Neural cell (in vitro differentiated cells): ENCODE measurements at regions not wholly inside any gene's neighbourhood (a gene's known extent, or its start where the extent isn't known, plus 50 kb on each side); places are given as distances from the start of the nearest gene placed in this dataset.

Experiments used
- EP300 ChIP-seq: fragments of 450-650 bp; conservative IDR thresholded peaks from 2 replicates; pipeline ENCODE4 v1.6.1; 2014; ENCODE audit warnings: antibody characterized with exemption, mild to moderate bottlenecking, moderate library complexity; ENCODE audit not compliant: poor library complexity, severe bottlenecking
- EZH2 ChIP-seq: fragments of 200-600, 300-800 bp; shearing (Covaris generic), sonication (generic); IDR thresholded peaks from 2 replicates; pipeline ENCODE4 v1.6.1; 2014; ENCODE audit warnings: antibody characterized with exemption, low read length, borderline replicate concordance, mild to moderate bottlenecking; ENCODE audit not compliant: insufficient read depth, poor library complexity, severe bottlenecking
- RAD21 ChIP-seq: fragments of 450-650 bp; conservative IDR thresholded peaks from 2 replicates; pipeline ENCODE4 v1.6.1; 2014; ENCODE audit warnings: antibody characterized with exemption, mild to moderate bottlenecking, moderate library complexity
- TAF1 ChIP-seq: IDR thresholded peaks from 2 replicates; pipeline ENCODE4 v1.6.1; 2012; ENCODE audit warnings: low read depth
- TF ChIP-seq, protein P1 (sequence below): fragments of 450-650 bp; IDR thresholded peaks from 2 replicates; pipeline ENCODE4 v1.5.1; 2014; ENCODE audit warnings: antibody characterized with exemption, mild to moderate bottlenecking, moderate library complexity; ENCODE audit not compliant: poor library complexity, severe bottlenecking

GRCh38 chr17:36746381-36747053 lies 145.1 kb downstream of the MRM1 start:
- TF ChIP-seq EZH2 (no peak), RAD21 (no peak), EP300 (no peak), TAF1 (no peak)
- TF ChIP-seq, protein P1, sequence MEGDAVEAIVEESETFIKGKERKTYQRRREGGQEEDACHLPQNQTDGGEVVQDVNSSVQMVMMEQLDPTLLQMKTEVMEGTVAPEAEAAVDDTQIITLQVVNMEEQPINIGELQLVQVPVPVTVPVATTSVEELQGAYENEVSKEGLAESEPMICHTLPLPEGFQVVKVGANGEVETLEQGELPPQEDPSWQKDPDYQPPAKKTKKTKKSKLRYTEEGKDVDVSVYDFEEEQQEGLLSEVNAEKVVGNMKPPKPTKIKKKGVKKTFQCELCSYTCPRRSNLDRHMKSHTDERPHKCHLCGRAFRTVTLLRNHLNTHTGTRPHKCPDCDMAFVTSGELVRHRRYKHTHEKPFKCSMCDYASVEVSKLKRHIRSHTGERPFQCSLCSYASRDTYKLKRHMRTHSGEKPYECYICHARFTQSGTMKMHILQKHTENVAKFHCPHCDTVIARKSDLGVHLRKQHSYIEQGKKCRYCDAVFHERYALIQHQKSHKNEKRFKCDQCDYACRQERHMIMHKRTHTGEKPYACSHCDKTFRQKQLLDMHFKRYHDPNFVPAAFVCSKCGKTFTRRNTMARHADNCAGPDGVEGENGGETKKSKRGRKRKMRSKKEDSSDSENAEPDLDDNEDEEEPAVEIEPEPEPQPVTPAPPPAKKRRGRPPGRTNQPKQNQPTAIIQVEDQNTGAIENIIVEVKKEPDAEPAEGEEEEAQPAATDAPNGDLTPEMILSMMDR, result no peak
